Calu3 (cell line): ENCODE measurements at regions not wholly inside any gene's neighbourhood (a gene's known extent, or its start where the extent isn't known, plus 50 kb on each side); places are given as distances from the start of the nearest gene placed in this dataset.

ENCODE experiments used
- BruUV-seq: library from RNA; stranded (reverse); fragments of 400-500 nt; replicated peaks from 2 replicates; lab custom pipeline; 2021; lab: Mats Ljungman, UMichigan
- CTCF ChIA-PET: fragments of 300-600 bp; sonication (Branson Sonifier 250); formaldehyde crosslinking; loops from one replicate; lab custom pipeline; 2022; ENCODE audit warnings: antibody characterized with exemption; lab: Charles Lee
- DNase-seq: peaks from one replicate; pipeline ENCODE4 v3.0.0; 2022
- H3K27ac Mint-ChIP-seq: one replicate; pipeline ENCODE4 v1.8.0; 2022; ENCODE audit warnings: mixed read lengths; ENCODE audit not compliant: unreplicated experiment
- H3K27me3 Mint-ChIP-seq: one replicate; pipeline ENCODE4 v1.8.0; 2022; ENCODE audit warnings: mixed read lengths; ENCODE audit not compliant: unreplicated experiment
- H3K36me3 Mint-ChIP-seq: one replicate; pipeline ENCODE4 v1.8.0; 2022; ENCODE audit warnings: mild to moderate bottlenecking, moderate library complexity, mixed read lengths; ENCODE audit not compliant: insufficient read depth, unreplicated experiment
- H3K4me1 Mint-ChIP-seq: one replicate; pipeline ENCODE4 v1.8.0; 2022; ENCODE audit warnings: mild to moderate bottlenecking, low read depth, mixed read lengths; ENCODE audit not compliant: unreplicated experiment
- H3K4me3 Mint-ChIP-seq: one replicate; pipeline ENCODE4 v1.8.0; 2022; ENCODE audit warnings: mild to moderate bottlenecking, low read depth, moderate library complexity, mixed read lengths; ENCODE audit not compliant: unreplicated experiment
- H3K9me3 Mint-ChIP-seq: one replicate; pipeline ENCODE4 v1.8.0; 2022; ENCODE audit warnings: low read depth, mixed read lengths; ENCODE audit not compliant: unreplicated experiment
- intact Hi-C: fragments of 100-400 bp; cut with micrococcal nuclease; formaldehyde crosslinking; loops from one replicate; pipeline ENCODE4 v1.10.0; 2022; ENCODE audit not compliant: unreplicated experiment
- TF ChIP-seq, protein P1 (sequence below): fragments of 200-600 bp; IDR thresholded peaks from one replicate; pipeline ENCODE4 v1.8.0; 2022; ENCODE audit warnings: antibody characterized with exemption; ENCODE audit not compliant: unreplicated experiment

DNA sequence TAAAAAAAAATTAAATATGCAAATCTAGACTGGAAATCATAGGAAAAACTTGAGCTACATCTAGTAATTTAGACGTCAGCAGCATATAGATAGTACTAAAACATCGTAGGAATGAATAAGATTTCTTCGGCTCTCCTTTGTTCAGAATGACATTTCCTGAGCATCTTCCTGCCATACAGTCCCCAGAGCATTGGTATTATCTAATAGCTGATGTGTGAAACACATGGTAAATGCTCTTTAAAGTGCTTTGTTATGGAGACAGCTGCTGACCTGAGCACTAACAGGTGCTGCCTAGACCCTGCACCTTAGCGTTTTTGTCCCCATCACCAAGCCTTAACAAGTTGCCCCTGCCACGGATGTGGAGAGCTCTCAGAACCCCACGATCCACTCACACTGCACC lies 692.3 kb upstream of the PIK3C3 start:
- CTCF ChIA-PET, result no interaction called here
- no TSS peak for BruUV-seq
- Mint-ChIP-seq H3K36me3 (no peaks in the 10 kb centered on the region), H3K9me3 (peaks cover 12% of the 10 kb centered on the region), H3K27ac (no peak overlapping the region), H3K27me3 (no peaks in the 10 kb centered on the region), H3K4me1 (no peaks in the 10 kb centered on the region), H3K4me3 (no peak overlapping the region)
- no peak for DNase-seq
- intact Hi-C loops, result no loop called here
- TF ChIP-seq, protein P1, sequence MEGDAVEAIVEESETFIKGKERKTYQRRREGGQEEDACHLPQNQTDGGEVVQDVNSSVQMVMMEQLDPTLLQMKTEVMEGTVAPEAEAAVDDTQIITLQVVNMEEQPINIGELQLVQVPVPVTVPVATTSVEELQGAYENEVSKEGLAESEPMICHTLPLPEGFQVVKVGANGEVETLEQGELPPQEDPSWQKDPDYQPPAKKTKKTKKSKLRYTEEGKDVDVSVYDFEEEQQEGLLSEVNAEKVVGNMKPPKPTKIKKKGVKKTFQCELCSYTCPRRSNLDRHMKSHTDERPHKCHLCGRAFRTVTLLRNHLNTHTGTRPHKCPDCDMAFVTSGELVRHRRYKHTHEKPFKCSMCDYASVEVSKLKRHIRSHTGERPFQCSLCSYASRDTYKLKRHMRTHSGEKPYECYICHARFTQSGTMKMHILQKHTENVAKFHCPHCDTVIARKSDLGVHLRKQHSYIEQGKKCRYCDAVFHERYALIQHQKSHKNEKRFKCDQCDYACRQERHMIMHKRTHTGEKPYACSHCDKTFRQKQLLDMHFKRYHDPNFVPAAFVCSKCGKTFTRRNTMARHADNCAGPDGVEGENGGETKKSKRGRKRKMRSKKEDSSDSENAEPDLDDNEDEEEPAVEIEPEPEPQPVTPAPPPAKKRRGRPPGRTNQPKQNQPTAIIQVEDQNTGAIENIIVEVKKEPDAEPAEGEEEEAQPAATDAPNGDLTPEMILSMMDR, result no peak

DNA sequence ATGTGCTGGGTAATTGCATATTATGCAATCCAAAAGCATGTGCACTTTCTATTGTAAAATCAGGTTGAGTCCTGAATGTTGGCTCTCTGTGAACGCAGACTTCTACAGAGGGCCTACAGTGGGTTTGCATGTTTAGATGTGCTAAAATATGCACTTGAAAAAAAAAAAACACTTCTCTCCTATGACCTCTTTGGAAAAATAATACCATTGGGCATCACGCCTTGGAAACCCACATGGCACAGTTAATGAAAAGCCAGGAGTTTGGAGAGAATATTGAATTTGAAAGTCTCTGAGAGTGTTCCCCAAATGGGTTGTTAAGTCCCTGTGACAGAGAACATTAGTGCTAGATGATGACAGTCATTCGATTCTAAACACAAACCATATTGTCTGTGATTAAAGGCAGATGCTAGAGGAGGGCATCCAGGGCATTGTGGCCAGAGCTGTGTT lies 710.4 kb upstream of the PIK3C3 start:
- intact Hi-C loops, result no loop called here
- no TSS peak for BruUV-seq
- TF ChIP-seq, protein P1, result no peak
- Mint-ChIP-seq H3K4me1 (no peaks in the 10 kb centered on the region), H3K36me3 (no peaks in the 10 kb centered on the region), H3K27me3 (no peaks in the 10 kb centered on the region), H3K9me3 (peaks cover 3% of the 10 kb centered on the region), H3K27ac (no peak overlapping the region), H3K4me3 (no peak overlapping the region)
- CTCF ChIA-PET, result no interaction called here
- DNase-seq, result no peak

DNA sequence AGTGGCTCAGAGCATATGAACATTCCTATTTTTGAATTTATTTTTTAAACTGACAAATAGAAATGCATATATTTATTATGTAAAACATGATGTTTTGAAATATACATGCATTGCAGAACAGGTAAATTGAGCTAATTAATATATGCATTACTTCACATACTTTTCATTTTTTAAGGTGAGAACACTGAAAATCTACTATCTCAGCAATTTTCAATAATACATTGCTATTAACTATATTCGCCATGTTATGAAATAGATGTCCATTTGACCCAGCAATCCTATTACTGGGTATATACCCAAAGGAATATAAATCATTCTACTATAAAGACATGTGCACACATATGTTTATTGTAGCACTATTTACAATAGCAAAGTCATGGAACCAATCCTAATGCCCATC lies 717.7 kb upstream of the PIK3C3 start:
- no peak for DNase-seq
- Mint-ChIP-seq H3K4me3 (no peak overlapping the region), H3K36me3 (no peaks in the 10 kb centered on the region), H3K9me3 (peaks cover 2% of the 10 kb centered on the region), H3K4me1 (no peaks in the 10 kb centered on the region), H3K27me3 (no peaks in the 10 kb centered on the region), H3K27ac (no peak overlapping the region)
- intact Hi-C loops, result no loop called here
- TF ChIP-seq, protein P1, result no peak
- no TSS peak for BruUV-seq
- CTCF ChIA-PET, result no interaction called here

DNA sequence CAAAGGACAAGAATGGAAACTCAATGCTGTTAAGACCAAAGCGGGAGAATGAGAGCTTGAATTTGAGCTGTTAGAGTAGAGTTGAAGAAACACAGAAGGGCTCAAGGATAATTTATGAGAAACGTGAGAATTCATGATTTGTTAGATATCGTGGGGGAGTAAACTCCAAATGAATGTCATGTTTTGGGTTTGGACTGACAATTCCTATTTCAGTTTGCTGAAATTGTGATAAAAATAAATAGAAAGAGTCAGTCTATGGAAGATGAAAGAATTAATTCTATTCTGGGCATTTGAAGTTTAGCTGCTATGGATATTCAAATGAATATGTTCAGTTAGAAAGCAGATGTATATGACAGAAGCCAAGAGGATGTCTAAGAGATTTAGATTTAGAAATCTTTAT lies 723.4 kb upstream of the PIK3C3 start:
- Mint-ChIP-seq H3K36me3 (no peaks in the 10 kb centered on the region), H3K27ac (no peak overlapping the region), H3K4me1 (no peaks in the 10 kb centered on the region), H3K4me3 (no peak overlapping the region), H3K27me3 (no peaks in the 10 kb centered on the region), H3K9me3 (peaks cover 2% of the 10 kb centered on the region)
- TF ChIP-seq, protein P1, result no peak
- BruUV-seq, result no TSS peak
- no peak for DNase-seq
- intact Hi-C loops, result no loop called here
- CTCF ChIA-PET, result no interaction called here
